Transverse colon (tissue), 4 donors: ENCODE measurements at regions not wholly inside any gene's neighbourhood (a gene's known extent, or its start where the extent isn't known, plus 50 kb on each side); places are given as distances from the start of the nearest gene placed in this dataset.
"Not testable (repeated sequence)": the region's sequence is repeated elsewhere in the genome, so short reads cannot be mapped to it uniquely, and the experiment has no call there.

Experiments used
- DNase-seq: peaks from one replicate; pipeline ENCODE4 v3.0.0-alpha.2; 2019
- H3K27ac ChIP-seq, 4 donors: fragments of 200-600 bp; sonication (generic); 2 replicates each; pipeline ENCODE4 v1.5.1; 2016 to 2018; ENCODE audit warnings: inconsistent platforms in 4 of 4
- H3K27me3 ChIP-seq: fragments of 200-600 bp; sonication (generic); 2 replicates; pipeline ENCODE4 v1.5.1; 2017; ENCODE audit warnings: inconsistent platforms
- H3K36me3 ChIP-seq, 4 donors: fragments of 200-600 bp; sonication (generic); 2 replicates each; pipeline ENCODE4 v1.5.1; 2017 to 2019; ENCODE audit warnings: inconsistent platforms in 4 of 4
- H3K4me1 ChIP-seq, 4 donors: fragments of 200-600 bp; sonication (generic); 2 replicates each; pipeline ENCODE4 v1.5.1; 2017 to 2020; ENCODE audit warnings: inconsistent platforms in 4 of 4
- H3K4me3 ChIP-seq, 4 donors: fragments of 200-600 bp; sonication (generic); 1 replicate in 1 of 4; 2 replicates in 3 of 4; pipeline versions ENCODE4 v1.5.1 to v1.6.1; 2017 to 2019; ENCODE audit warnings: inconsistent platforms in 4 of 4
- H3K9me3 ChIP-seq, 2 donors: fragments of 200-600 bp; sonication (generic); 2 replicates each; pipeline ENCODE4 v1.5.1; 2017 to 2019; ENCODE audit warnings: inconsistent platforms in 2 of 2
- CTCF ChIP-seq, 5 experiments: fragments of 200-600 bp in 3 of 5; fragments of 450-650 bp in 2 of 5; sonication (generic) in 3 of 5; IDR thresholded peaks; 1 replicate in 2 of 5; 2 replicates in 3 of 5; pipeline ENCODE4 v1.5.1; 2016 to 2017; ENCODE audit warnings: antibody characterized with exemption in 5 of 5, inconsistent platforms in 3 of 5, mild to moderate bottlenecking in 2 of 5, moderate library complexity in 1 of 5
- EP300 ChIP-seq: sonication (generic); formaldehyde crosslinking; IDR thresholded peaks from one replicate; pipeline ENCODE4 v1.6.1; 2017; ENCODE audit warnings: antibody characterized with exemption, low read depth
- POLR2A ChIP-seq: fragments of 450-650 bp; IDR thresholded peaks from one replicate; pipeline ENCODE4 v1.6.1; 2016; ENCODE audit warnings: antibody characterized with exemption, mild to moderate bottlenecking, moderate library complexity
- POLR2AphosphoS5 ChIP-seq, 3 donors: sonication (generic); formaldehyde crosslinking; IDR thresholded peaks; one replicate each; pipeline ENCODE4 v1.6.1; 2016; ENCODE audit warnings: antibody characterized with exemption in 3 of 3
- WGBS, 2 donors: methylation state at CpG; one replicate each; pipeline ENCODE4 v1.1.5; 2018; ENCODE audit warnings: low coverage in 1 of 2; 5-methylcytosine and 5-hydroxymethylcytosine counted together
- in situ Hi-C, 4 donors: fragments of 200-750 bp; cut with MboI; loops; one replicate each; pipeline versions ENCODE4 v1.15.0 to v1.15.1; 2017; ENCODE audit warnings: low sequenced_read_pairs in 3 of 4, low pct_ligation_motif_present in 1 of 4, low pct_unique_long_range_greater_than_20kb in 1 of 4
- intact Hi-C: fragments of 100-400 bp; cut with DNase I; formaldehyde crosslinking; loops from one replicate; pipeline ENCODE4 v1.15.1; 2023; ENCODE audit warnings: low total_unique reads

GRCh38 chr10:8336629-8337331, 282.3 kb downstream of the GATA3 start:
- H3K4me1 ChIP-seq, result peaks cover 0 to 6% (median 2%) of the 10 kb centered on the region in 4 donors
- TF ChIP-seq POLR2A (no peak), CTCF (IDR thresholded peaks at IDR 0.05) (no peak), POLR2AphosphoS5 (IDR thresholded peaks at IDR 0.05) (no peak), EP300 (no peak)
- H3K9me3 ChIP-seq, result no peaks in the 10 kb centered on the region
- no peaks in the 10 kb centered on the region for H3K36me3 ChIP-seq
- intact Hi-C loops (no loop called here), in situ Hi-C loops (no loop called here)
- WGBS, 2 donors, result 47 to 62% methylated on average over 13 to 19 of the region's 19 CpGs
- no peak overlapping the region for H3K4me3 ChIP-seq
- H3K27ac ChIP-seq, result no peak overlapping the region
- DNase-seq, result no peak
- peaks cover 29% of the 10 kb centered on the region for H3K27me3 ChIP-seq

- Histone ChIP-seq H3K4me3 (no peak overlapping the region), H3K36me3 (no peaks in the 10 kb centered on the region), H3K27ac (no peak overlapping the region), H3K4me1 (peaks cover 0 to 4% (median 2%) of the 10 kb centered on the region in 4 donors), H3K27me3 (peaks cover 29% of the 10 kb centered on the region), H3K9me3 (no peaks in the 10 kb centered on the region)
- in situ Hi-C loops, result no loop called here
- no peak for DNase-seq
- WGBS, 2 donors, result 20 to 34% methylated on average over 4 to 5 of the region's 5 CpGs
- TF ChIP-seq EP300, result no peak
- TF ChIP-seq POLR2AphosphoS5 (IDR thresholded peaks at IDR 0.05), result no peak
- TF ChIP-seq CTCF (IDR thresholded peaks at IDR 0.05), result no peak
- no peak for TF ChIP-seq POLR2A
- intact Hi-C loops, result no loop called here
Observed at GRCh38 chr10:8337332-8337651, 282.8 kb downstream of the GATA3 start.

- H3K9me3 ChIP-seq, result no peaks in the 10 kb centered on the region
- no peaks in the 10 kb centered on the region for H3K4me1 ChIP-seq
- H3K27ac ChIP-seq, result no peak overlapping the region
- TF ChIP-seq CTCF (IDR thresholded peaks at IDR 0.05), result no peak
- TF ChIP-seq POLR2AphosphoS5 (IDR thresholded peaks at IDR 0.05), result no peak
- TF ChIP-seq EP300, result no peak
- no peak for TF ChIP-seq POLR2A
- intact Hi-C loops (no loop called here), in situ Hi-C loops (no loop called here)
- no peak overlapping the region for H3K4me3 ChIP-seq
- 74 to 78% methylated on average over 3 to 4 of the region's 4 CpGs for WGBS, 2 donors
- no peak for DNase-seq
- peaks cover 22% of the 10 kb centered on the region for H3K27me3 ChIP-seq
- no peaks in the 10 kb centered on the region for H3K36me3 ChIP-seq
Observed at GRCh38 chr10:8338177-8338766, 283.8 kb downstream of the GATA3 start.

- H3K27ac ChIP-seq, result no peak overlapping the region
- in situ Hi-C loops (no loop called here), intact Hi-C loops (no loop called here)
- H3K4me3 ChIP-seq, result no peak overlapping the region
- no peaks in the 10 kb centered on the region for H3K4me1 ChIP-seq
- no peaks in the 10 kb centered on the region for H3K9me3 ChIP-seq
- no peak for DNase-seq
- 85 to 88% methylated on average over 1 of the region's 1 CpG for WGBS, 2 donors
- TF ChIP-seq POLR2AphosphoS5 (IDR thresholded peaks at IDR 0.05), result no peak
- H3K36me3 ChIP-seq, result no peaks in the 10 kb centered on the region
- H3K27me3 ChIP-seq, result peaks cover 6% of the 10 kb centered on the region
Observed at GRCh38 chr10:8344756-8345155, 290.3 kb downstream of the GATA3 start.

GRCh38 chr10:8346861-8347260, 292.4 kb downstream of the GATA3 start:
- intact Hi-C loops, result no loop called here

GRCh38 chr10:8347614-8348013, 293.1 kb downstream of the GATA3 start:
- H3K27ac ChIP-seq, H3K27me3 ChIP-seq, intact Hi-C loops, H3K36me3 ChIP-seq, DNase-seq, H3K4me1 ChIP-seq, H3K4me3 ChIP-seq, in situ Hi-C loops, H3K9me3 ChIP-seq: not testable (repeated sequence)
- 60 to 88% methylated on average over 2 to 4 of the region's 4 CpGs for WGBS, 2 donors

More at GRCh38 chr10:8346861-8347260, 292.4 kb downstream of the GATA3 start:
- no peaks in the 10 kb centered on the region for H3K36me3 ChIP-seq
- TF ChIP-seq POLR2A (no peak), POLR2AphosphoS5 (IDR thresholded peaks at IDR 0.05) (no peak), CTCF (IDR thresholded peaks at IDR 0.05) (no peak), EP300 (no peak)
- no peaks in the 10 kb centered on the region for H3K4me1 ChIP-seq
- DNase-seq, result no peak
- no peaks in the 10 kb centered on the region for H3K9me3 ChIP-seq
- no peak overlapping the region for H3K4me3 ChIP-seq
- H3K27me3 ChIP-seq, result peaks cover 6% of the 10 kb centered on the region
- H3K27ac ChIP-seq, result no peak overlapping the region
- in situ Hi-C loops, result no loop called here
- WGBS, 2 donors, result 43 to 50% methylated on average over 1 of the region's 1 CpG
